22Rv1 (cell line): ENCODE measurements at regions not wholly inside any gene's neighbourhood (a gene's known extent, or its start where the extent isn't known, plus 50 kb on each side); places are given as distances from the start of the nearest gene placed in this dataset.

ENCODE experiments used
- H3K27ac ChIP-seq: fragments of 450-650 bp; 2 replicates; pipeline ENCODE4 v1.5.1; 2017
- CTCF ChIP-seq: fragments of 450-650 bp; IDR thresholded peaks from 2 replicates; pipeline ENCODE4 v1.5.1; 2017; ENCODE audit warnings: mild to moderate bottlenecking
- ZFX ChIP-seq: fragments of 450-650 bp; IDR thresholded peaks from 2 replicates; pipeline ENCODE4 v1.6.1; 2017; ENCODE audit warnings: antibody characterized with exemption, borderline replicate concordance

GRCh38 chr17:71849783-71850768 is 270.7 kb upstream of the SOX9 start:
- H3K27ac ChIP-seq, result no peak overlapping the region
- TF ChIP-seq ZFX (no peak), CTCF (no peak)

DNA sequence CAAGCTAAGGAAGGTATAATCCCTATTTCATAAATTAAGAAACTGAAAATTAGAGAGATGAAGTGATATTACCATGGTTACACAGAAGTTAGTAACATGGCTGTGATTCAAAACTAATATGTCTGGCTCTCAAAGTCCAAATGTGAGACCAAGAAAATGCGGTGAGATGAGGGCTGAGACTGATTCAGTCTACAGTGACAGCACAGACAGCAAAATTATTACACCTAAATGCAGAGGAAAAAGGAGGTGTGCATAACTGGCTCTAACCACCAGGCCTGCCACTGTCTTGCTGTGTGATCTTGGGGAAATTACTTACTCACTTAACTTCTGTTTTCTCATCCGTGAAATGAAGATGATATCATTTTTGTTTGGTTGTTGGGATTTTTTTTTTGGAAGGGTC is 270.0 kb upstream of the SOX9 start:
- no peak overlapping the region for H3K27ac ChIP-seq
- TF ChIP-seq ZFX (no peak), CTCF (no peak)

- H3K27ac ChIP-seq, result no peak overlapping the region
- no peak for TF ChIP-seq CTCF
- no peak for TF ChIP-seq ZFX
Measured at GRCh38 chr17:71855010-71855409, 265.8 kb upstream of the SOX9 start.

- TF ChIP-seq ZFX, result no peak
- no peak for TF ChIP-seq CTCF
- H3K27ac ChIP-seq, result no peak overlapping the region
Measured at GRCh38 chr17:71864755-71865154, 256.1 kb upstream of the SOX9 start.

- TF ChIP-seq CTCF, result no peak
- TF ChIP-seq ZFX, result no peak
- no peak overlapping the region for H3K27ac ChIP-seq
Measured at GRCh38 chr17:71866095-71866494, 254.7 kb upstream of the SOX9 start.

GRCh38 chr17:71869293-71869692 is 251.5 kb upstream of the SOX9 start:
- H3K27ac ChIP-seq, result no peak overlapping the region
- TF ChIP-seq CTCF, result no peak
- no peak for TF ChIP-seq ZFX

DNA sequence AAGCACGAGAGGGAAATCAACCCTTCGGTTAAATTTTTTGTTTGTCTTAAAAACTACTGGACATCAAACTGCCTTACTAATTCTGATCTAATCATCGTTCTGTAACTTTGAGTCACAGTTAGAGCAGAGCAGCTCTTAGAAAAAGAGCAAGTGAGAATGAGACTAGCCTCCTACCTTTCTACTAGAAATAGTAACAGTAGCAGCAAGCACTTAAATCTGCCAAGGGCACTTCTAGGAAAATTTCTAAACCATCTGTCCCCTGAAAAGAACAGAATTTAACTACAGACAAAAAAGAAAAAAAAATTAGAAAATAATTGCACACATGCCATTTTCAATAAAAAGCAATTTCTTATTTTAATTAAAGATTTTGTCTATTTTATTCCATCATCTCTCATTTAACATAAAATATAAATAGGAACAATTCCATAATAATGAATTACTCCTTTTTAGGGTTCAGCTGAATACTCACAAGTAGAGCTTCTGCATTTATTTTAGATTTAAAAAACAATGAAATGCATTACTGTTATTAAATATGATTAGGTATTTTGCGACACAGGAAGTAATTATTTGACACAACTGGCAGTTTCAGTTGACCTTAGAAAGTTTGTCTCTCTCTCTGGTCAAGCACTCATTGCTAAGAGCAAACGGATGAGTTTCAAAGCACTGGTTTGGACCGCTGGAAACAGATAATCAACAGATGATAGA is 250.8 kb upstream of the SOX9 start:
- H3K27ac ChIP-seq, result no peak overlapping the region
- TF ChIP-seq CTCF (no peak), ZFX (no peak)
